GM12878 (cell line): ENCODE measurements at regions not wholly inside any gene's neighbourhood (a gene's known extent, or its start where the extent isn't known, plus 50 kb on each side); places are given as distances from the start of the nearest gene placed in this dataset.

Experiments used
- ATAC-seq: fragments of 200-7000 bp; cut with Tn5 transposase; 3 replicates; pipeline ENCODE4 v1.9.1; 2020; ENCODE audit warnings: mild to moderate bottlenecking, moderate library complexity
- BruUV-seq: library from RNA; stranded (reverse); fragments of 400-500 nt; replicated peaks from 2 replicates; lab custom pipeline; 2021; lab: Mats Ljungman, UMichigan
- CTCF ChIA-PET: fragments of 300-600 bp; sonication (Branson Sonifier 250); formaldehyde crosslinking; extraction: SDS; loops from one replicate; lab custom pipeline; 2021; ENCODE audit warnings: inconsistent platforms; lab: Yijun Ruan, JAX
- POLR2A ChIA-PET: fragments of 350-600 bp; formaldehyde crosslinking; extraction: SDS; loops from one replicate; lab custom pipeline; 2021; ENCODE audit warnings: inconsistent platforms; lab: Charles Lee
- RAD21 ChIA-PET: fragments of 300-600 bp; sonication (Branson Sonifier 250); formaldehyde crosslinking; loops from one replicate; lab custom pipeline; 2023; ENCODE audit warnings: antibody characterized with exemption; ENCODE audit not compliant: unreplicated experiment; lab: Charles Lee
- SMC1A ChIA-PET: fragments of 300-600 bp; sonication (Branson Sonifier 250); formaldehyde crosslinking; loops from one replicate; lab custom pipeline; 2023; ENCODE audit not compliant: unreplicated experiment, uncharacterized antibody; lab: Charles Lee
- DNase-seq: peaks from one replicate; pipeline ENCODE4 v3.0.0-alpha.2; 2011; ENCODE audit warnings: low read depth, low spot score
- FAIRE-seq: peaks from 3 replicates; lab custom pipeline; 2011; peaks lifted over from hg19 to GRCh38; lab: Jason Lieb, UNC
- H2AFZ ChIP-seq: 2 replicates; pipeline ENCODE4 v1.6.0; 2011; ENCODE audit warnings: low read depth, low read length, control low read depth; ENCODE audit not compliant: control insufficient read depth
- H3K27ac ChIP-seq: 2 replicates; pipeline ENCODE4 v1.5.1; 2011; ENCODE audit warnings: control low read depth; ENCODE audit not compliant: control insufficient read depth, insufficient read depth
- H3K27me3 ChIP-seq, 2 experiments: replicated peaks in 1 of 2; 2 replicates each; pipeline versions ENCODE4 v1.6.0 to v1.6.1; 2011; ENCODE audit warnings: low read length in 1 of 2; ENCODE audit not compliant: control insufficient read depth in 2 of 2, insufficient read depth in 2 of 2
- H3K36me3 ChIP-seq, 2 experiments: 2 replicates each; pipeline ENCODE4 v1.5.1; 2011; ENCODE audit warnings: low read length in 1 of 2; ENCODE audit not compliant: control insufficient read depth in 2 of 2, insufficient read depth in 2 of 2
- H3K4me1 ChIP-seq: 2 replicates; pipeline ENCODE4 v1.6.1; 2011; ENCODE audit warnings: mild to moderate bottlenecking, low read length, moderate library complexity, mixed read lengths; ENCODE audit not compliant: control insufficient read depth, insufficient read depth
- H3K4me2 ChIP-seq: 2 replicates; pipeline ENCODE4 v1.6.0; 2011; ENCODE audit warnings: control low read depth; ENCODE audit not compliant: control insufficient read depth, insufficient read depth
- H3K4me3 ChIP-seq: fragments of 200-600 bp; sonication (generic); 2 replicates; pipeline ENCODE4 v1.5.1; 2016
- H3K79me2 ChIP-seq: 2 replicates; pipeline ENCODE4 v1.6.0; 2011; ENCODE audit warnings: low read length; ENCODE audit not compliant: control insufficient read depth, insufficient read depth
- H3K9ac ChIP-seq: 2 replicates; pipeline ENCODE4 v1.8.0; 2011; ENCODE audit warnings: low read length, control low read depth, mixed read lengths; ENCODE audit not compliant: control insufficient read depth, insufficient read depth
- H3K9me3 ChIP-seq: replicated peaks from 3 replicates; pipeline ENCODE4 v1.5.1; 2011; ENCODE audit warnings: mild to moderate bottlenecking, low read length; ENCODE audit not compliant: control insufficient read depth, insufficient read depth
- H4K20me1 ChIP-seq: 2 replicates; pipeline ENCODE4 v1.6.0; 2011; ENCODE audit not compliant: control insufficient read depth, insufficient read depth
- EED ChIP-seq: sonication (generic); IDR thresholded peaks from 2 replicates; pipeline ENCODE4 v1.6.1; 2016; ENCODE audit warnings: antibody characterized with exemption, low read depth
- NFYB ChIP-seq: IDR thresholded peaks from 2 replicates; pipeline ENCODE4 v1.6.1; 2011; ENCODE audit warnings: low read depth, mild to moderate bottlenecking, low read length, improper control_type of control experiment, moderate library complexity; ENCODE audit not compliant: insufficient read depth
- NR2C2 ChIP-seq: IDR thresholded peaks from 2 replicates; pipeline ENCODE4 v1.6.1; 2011; ENCODE audit warnings: borderline replicate concordance, low read depth; ENCODE audit not compliant: control insufficient read depth, insufficient read length
- PML ChIP-seq: IDR thresholded peaks from 2 replicates; pipeline ENCODE4 v1.6.1; 2012; ENCODE audit warnings: low read length, inconsistent platforms
- RFX5 ChIP-seq: IDR thresholded peaks from 2 replicates; pipeline ENCODE4 v1.6.1; 2011; ENCODE audit warnings: low read depth, low read length, improper control_type of control experiment
- SMC3 ChIP-seq: IDR thresholded peaks from 2 replicates; pipeline ENCODE4 v1.6.1; 2011; ENCODE audit warnings: low read length, improper control_type of control experiment, borderline replicate concordance
- TCF7 ChIP-seq: IDR thresholded peaks from 2 replicates; pipeline ENCODE4 v1.6.1; 2014; ENCODE audit warnings: antibody characterized with exemption, borderline replicate concordance
- ZNF24 ChIP-seq: fragments of 450-650 bp; IDR thresholded peaks from 2 replicates; pipeline ENCODE4 v1.6.1; 2017; ENCODE audit warnings: antibody characterized with exemption, mild to moderate bottlenecking
- ZZZ3 ChIP-seq: IDR thresholded peaks from 2 replicates; pipeline ENCODE4 v1.6.1; 2011; ENCODE audit warnings: low read depth; ENCODE audit not compliant: control insufficient read depth, insufficient read length
- WGBS: methylation state at CpG from one replicate; pipeline ENCODE4 v1.1.6; 2016; ENCODE audit warnings: low lambda C conversion rate; ENCODE audit not compliant: insufficient replicate concordance, insufficient coverage; ENCODE audit errors: missing lambda C conversion rate; 5-methylcytosine and 5-hydroxymethylcytosine counted together
- in situ Hi-C: fragments of 300-500 bp; cut with MboI; formaldehyde crosslinking; loops from 9 replicates; pipeline ENCODE4 v1.14.3; 2018; ENCODE audit warnings: mixed read lengths
- intact Hi-C: fragments of 100-400 bp; cut with micrococcal nuclease; formaldehyde crosslinking; loops from one replicate; pipeline ENCODE4 v1.14.2; 2022; ENCODE audit not compliant: unreplicated experiment
- TF ChIP-seq, protein P1 (sequence below): fragments of 450-650 bp; formaldehyde crosslinking; IDR thresholded peaks from 2 replicates; pipeline ENCODE4 v1.4.0; 2020; ENCODE audit warnings: mild to moderate bottlenecking, moderate library complexity
- TF ChIP-seq, protein P2 (sequence below): fragments of 450-650 bp; IDR thresholded peaks from 2 replicates; pipeline ENCODE4 v1.6.1; 2017; ENCODE audit warnings: mild to moderate bottlenecking
- TF ChIP-seq, protein P3 (sequence below): IDR thresholded peaks from 2 replicates; pipeline ENCODE4 v1.6.1; 2012; ENCODE audit warnings: low read depth, low read length, improper control_type of control experiment

DNA sequence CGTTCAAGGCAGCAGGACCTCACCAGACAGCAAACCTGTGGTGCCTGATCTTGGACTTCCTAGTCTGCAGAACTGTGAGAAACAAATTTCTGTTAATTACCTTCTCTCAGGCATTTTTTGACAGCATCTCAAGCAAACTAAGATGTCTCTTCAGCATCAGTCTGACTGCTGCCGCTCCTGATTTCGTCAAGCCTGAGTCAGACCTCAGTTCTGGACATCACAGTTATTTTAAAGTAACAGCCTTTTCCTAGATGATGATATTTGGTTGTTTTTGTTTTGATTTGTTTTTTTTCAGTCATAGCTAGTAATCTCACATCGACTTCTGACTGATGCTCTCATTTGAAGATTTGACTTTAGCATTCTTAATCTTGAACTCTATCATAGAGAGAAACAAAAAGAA, 71.9 kb downstream of the BLID start:
- Histone ChIP-seq H3K9me3 (no peaks in the 10 kb centered on the region), H2AFZ (no peak overlapping the region), H3K27me3 (no peaks in the 10 kb centered on the region), H3K36me3 (no peaks in the 10 kb centered on the region), H3K4me3 (no peak overlapping the region), H3K79me2 (no peaks in the 10 kb centered on the region), H3K4me2 (no peak overlapping the region), H3K9ac (no peak overlapping the region), H3K4me1 (no peaks in the 10 kb centered on the region), H3K27ac (no peak overlapping the region), H4K20me1 (no peaks in the 10 kb centered on the region)
- ChIA-PET SMC1A (no interaction called here), RAD21 (no interaction called here), POLR2A (no interaction called here), CTCF (interaction anchor here (1.4 kb wide), 1 partner anchor 11 kb away, joined by 4 read pairs; no protein-coding TSS in a partner anchor)
- intact Hi-C loops = no loop called here
- in situ Hi-C loops = no loop called here
- no peak for TF ChIP-seq ZNF24
- TF ChIP-seq ZZZ3 = no peak
- TF ChIP-seq, protein P1, sequence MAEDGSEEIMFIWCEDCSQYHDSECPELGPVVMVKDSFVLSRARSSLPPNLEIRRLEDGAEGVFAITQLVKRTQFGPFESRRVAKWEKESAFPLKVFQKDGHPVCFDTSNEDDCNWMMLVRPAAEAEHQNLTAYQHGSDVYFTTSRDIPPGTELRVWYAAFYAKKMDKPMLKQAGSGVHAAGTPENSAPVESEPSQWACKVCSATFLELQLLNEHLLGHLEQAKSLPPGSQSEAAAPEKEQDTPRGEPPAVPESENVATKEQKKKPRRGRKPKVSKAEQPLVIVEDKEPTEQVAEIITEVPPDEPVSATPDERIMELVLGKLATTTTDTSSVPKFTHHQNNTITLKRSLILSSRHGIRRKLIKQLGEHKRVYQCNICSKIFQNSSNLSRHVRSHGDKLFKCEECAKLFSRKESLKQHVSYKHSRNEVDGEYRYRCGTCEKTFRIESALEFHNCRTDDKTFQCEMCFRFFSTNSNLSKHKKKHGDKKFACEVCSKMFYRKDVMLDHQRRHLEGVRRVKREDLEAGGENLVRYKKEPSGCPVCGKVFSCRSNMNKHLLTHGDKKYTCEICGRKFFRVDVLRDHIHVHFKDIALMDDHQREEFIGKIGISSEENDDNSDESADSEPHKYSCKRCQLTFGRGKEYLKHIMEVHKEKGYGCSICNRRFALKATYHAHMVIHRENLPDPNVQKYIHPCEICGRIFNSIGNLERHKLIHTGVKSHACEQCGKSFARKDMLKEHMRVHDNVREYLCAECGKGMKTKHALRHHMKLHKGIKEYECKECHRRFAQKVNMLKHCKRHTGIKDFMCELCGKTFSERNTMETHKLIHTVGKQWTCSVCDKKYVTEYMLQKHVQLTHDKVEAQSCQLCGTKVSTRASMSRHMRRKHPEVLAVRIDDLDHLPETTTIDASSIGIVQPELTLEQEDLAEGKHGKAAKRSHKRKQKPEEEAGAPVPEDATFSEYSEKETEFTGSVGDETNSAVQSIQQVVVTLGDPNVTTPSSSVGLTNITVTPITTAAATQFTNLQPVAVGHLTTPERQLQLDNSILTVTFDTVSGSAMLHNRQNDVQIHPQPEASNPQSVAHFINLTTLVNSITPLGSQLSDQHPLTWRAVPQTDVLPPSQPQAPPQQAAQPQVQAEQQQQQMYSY = no peak
- TF ChIP-seq NR2C2 = no peak
- TF ChIP-seq EED = no peak
- TF ChIP-seq TCF7 = no peak
- no peak for TF ChIP-seq RFX5
- TF ChIP-seq, protein P2, sequence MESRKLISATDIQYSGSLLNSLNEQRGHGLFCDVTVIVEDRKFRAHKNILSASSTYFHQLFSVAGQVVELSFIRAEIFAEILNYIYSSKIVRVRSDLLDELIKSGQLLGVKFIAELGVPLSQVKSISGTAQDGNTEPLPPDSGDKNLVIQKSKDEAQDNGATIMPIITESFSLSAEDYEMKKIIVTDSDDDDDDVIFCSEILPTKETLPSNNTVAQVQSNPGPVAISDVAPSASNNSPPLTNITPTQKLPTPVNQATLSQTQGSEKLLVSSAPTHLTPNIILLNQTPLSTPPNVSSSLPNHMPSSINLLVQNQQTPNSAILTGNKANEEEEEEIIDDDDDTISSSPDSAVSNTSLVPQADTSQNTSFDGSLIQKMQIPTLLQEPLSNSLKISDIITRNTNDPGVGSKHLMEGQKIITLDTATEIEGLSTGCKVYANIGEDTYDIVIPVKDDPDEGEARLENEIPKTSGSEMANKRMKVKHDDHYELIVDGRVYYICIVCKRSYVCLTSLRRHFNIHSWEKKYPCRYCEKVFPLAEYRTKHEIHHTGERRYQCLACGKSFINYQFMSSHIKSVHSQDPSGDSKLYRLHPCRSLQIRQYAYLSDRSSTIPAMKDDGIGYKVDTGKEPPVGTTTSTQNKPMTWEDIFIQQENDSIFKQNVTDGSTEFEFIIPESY = no peak
- TF ChIP-seq, protein P3, sequence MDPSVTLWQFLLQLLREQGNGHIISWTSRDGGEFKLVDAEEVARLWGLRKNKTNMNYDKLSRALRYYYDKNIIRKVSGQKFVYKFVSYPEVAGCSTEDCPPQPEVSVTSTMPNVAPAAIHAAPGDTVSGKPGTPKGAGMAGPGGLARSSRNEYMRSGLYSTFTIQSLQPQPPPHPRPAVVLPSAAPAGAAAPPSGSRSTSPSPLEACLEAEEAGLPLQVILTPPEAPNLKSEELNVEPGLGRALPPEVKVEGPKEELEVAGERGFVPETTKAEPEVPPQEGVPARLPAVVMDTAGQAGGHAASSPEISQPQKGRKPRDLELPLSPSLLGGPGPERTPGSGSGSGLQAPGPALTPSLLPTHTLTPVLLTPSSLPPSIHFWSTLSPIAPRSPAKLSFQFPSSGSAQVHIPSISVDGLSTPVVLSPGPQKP = no peak
- TF ChIP-seq SMC3 = no peak
- no peak for TF ChIP-seq NFYB
- no peak for TF ChIP-seq PML
- DNase-seq (no peak), FAIRE-seq (no peak), ATAC-seq (no peak)
- BruUV-seq = no TSS peak
- 14% methylated on average over 4 of the region's 4 CpGs for WGBS
